ENCODE measurements at regions not wholly inside any gene's neighbourhood (a gene's known extent, or its start where the extent isn't known, plus 50 kb on each side); places are given as distances from the start of the nearest gene placed in this dataset.

GRCh38 chr3:152608696-152609594, 226.0 kb upstream of the P2RY1 start:
- WGBS, 2 donors = 50 to 59% methylated on average over 8 of the region's 8 CpGs

GRCh38 chr3:152609891-152610290, 225.0 kb upstream of the P2RY1 start:
- no peak overlapping the region for H3K27ac ChIP-seq
- DNase-seq (no peak), ATAC-seq (no peak)
- intact Hi-C loops (cut with DNase I) = no loop called here
- H3K27me3 ChIP-seq = no peaks in the 10 kb centered on the region
- H3K36me3 ChIP-seq (replicated peaks in 1 of 2; ENCODE audit: insufficient read depth in 1 of 2, low read depth in 2 of 2) = no peaks in the 10 kb centered on the region
- TF ChIP-seq CTCF (IDR thresholded peaks at IDR 0.05) = no peak
- no peak for TF ChIP-seq POLR2A (IDR thresholded peaks at IDR 0.05)
- no peaks in the 10 kb centered on the region for H3K9me3 ChIP-seq
- H3K4me1 ChIP-seq = no peaks in the 10 kb centered on the region
- H3K4me3 ChIP-seq = no peak overlapping the region

More at GRCh38 chr3:152608696-152609594, 226.0 kb upstream of the P2RY1 start:
- Histone ChIP-seq H3K27me3 (peaks cover 0 to 2% of the 10 kb centered on the region in 2 donors), H3K4me1 (no peaks in the 10 kb centered on the region), H3K9me3 (no peaks in the 10 kb centered on the region), H3K36me3 (replicated peaks in 1 of 2; ENCODE audit: insufficient read depth in 1 of 2, low read depth in 2 of 2) (no peaks in the 10 kb centered on the region), H3K27ac (no peak overlapping the region), H3K4me3 (no peak overlapping the region)
- no peak for DNase-seq
- ATAC-seq = no peak
- no peak for TF ChIP-seq CTCF (IDR thresholded peaks at IDR 0.05)
- no peak for TF ChIP-seq POLR2A (IDR thresholded peaks at IDR 0.05)
- intact Hi-C loops (cut with DNase I) = no loop called here

GRCh38 chr3:152610622-152611021, 224.3 kb upstream of the P2RY1 start:
- no peaks in the 10 kb centered on the region for H3K4me1 ChIP-seq
- intact Hi-C loops (cut with DNase I) = no loop called here
- 53 to 65% methylated on average over 6 of the region's 6 CpGs for WGBS, 2 donors
- H3K36me3 ChIP-seq (replicated peaks in 1 of 2; ENCODE audit: insufficient read depth in 1 of 2, low read depth in 2 of 2) = no peaks in the 10 kb centered on the region
- H3K9me3 ChIP-seq = no peaks in the 10 kb centered on the region
- no peak overlapping the region for H3K27ac ChIP-seq
- TF ChIP-seq POLR2A (IDR thresholded peaks at IDR 0.05) (no peak), CTCF (IDR thresholded peaks at IDR 0.05) (no peak)
- DNase-seq = no peak
- no peaks in the 10 kb centered on the region for H3K27me3 ChIP-seq
- H3K4me3 ChIP-seq = no peak overlapping the region
- no peak for ATAC-seq

GRCh38 chr3:152611905-152612304, 223.0 kb upstream of the P2RY1 start:
- Histone ChIP-seq H3K9me3 (no peaks in the 10 kb centered on the region), H3K4me1 (no peaks in the 10 kb centered on the region), H3K27me3 (no peaks in the 10 kb centered on the region), H3K4me3 (no peak overlapping the region), H3K36me3 (replicated peaks in 1 of 2; ENCODE audit: insufficient read depth in 1 of 2, low read depth in 2 of 2) (no peaks in the 10 kb centered on the region), H3K27ac (no peak overlapping the region)
- intact Hi-C loops (cut with DNase I) = no loop called here
- ATAC-seq (no peak), DNase-seq (no peak)
- no peak for TF ChIP-seq CTCF (IDR thresholded peaks at IDR 0.05)
- TF ChIP-seq POLR2A (IDR thresholded peaks at IDR 0.05) = no peak

- intact Hi-C loops (cut with DNase I) = no loop called here
- Histone ChIP-seq H3K36me3 (replicated peaks in 1 of 2; ENCODE audit: insufficient read depth in 1 of 2, low read depth in 2 of 2) (no peaks in the 10 kb centered on the region), H3K4me3 (no peak overlapping the region), H3K4me1 (no peaks in the 10 kb centered on the region), H3K9me3 (no peaks in the 10 kb centered on the region), H3K27me3 (no peaks in the 10 kb centered on the region), H3K27ac (no peak overlapping the region)
- DNase-seq = no peak
- TF ChIP-seq POLR2A (IDR thresholded peaks at IDR 0.05) = no peak
- TF ChIP-seq CTCF (IDR thresholded peaks at IDR 0.05) = no peak
- WGBS, 2 donors = 56 to 58% methylated on average over 2 of the region's 2 CpGs
- no peak for ATAC-seq
Measured at GRCh38 chr3:152613851-152614250, 221.1 kb upstream of the P2RY1 start.

Measured in body of pancreas (tissue), 4 donors.